ENCODE measurements at regions not wholly inside any gene's neighbourhood (a gene's known extent, or its start where the extent isn't known, plus 50 kb on each side); places are given as distances from the start of the nearest gene placed in this dataset.

DNA sequence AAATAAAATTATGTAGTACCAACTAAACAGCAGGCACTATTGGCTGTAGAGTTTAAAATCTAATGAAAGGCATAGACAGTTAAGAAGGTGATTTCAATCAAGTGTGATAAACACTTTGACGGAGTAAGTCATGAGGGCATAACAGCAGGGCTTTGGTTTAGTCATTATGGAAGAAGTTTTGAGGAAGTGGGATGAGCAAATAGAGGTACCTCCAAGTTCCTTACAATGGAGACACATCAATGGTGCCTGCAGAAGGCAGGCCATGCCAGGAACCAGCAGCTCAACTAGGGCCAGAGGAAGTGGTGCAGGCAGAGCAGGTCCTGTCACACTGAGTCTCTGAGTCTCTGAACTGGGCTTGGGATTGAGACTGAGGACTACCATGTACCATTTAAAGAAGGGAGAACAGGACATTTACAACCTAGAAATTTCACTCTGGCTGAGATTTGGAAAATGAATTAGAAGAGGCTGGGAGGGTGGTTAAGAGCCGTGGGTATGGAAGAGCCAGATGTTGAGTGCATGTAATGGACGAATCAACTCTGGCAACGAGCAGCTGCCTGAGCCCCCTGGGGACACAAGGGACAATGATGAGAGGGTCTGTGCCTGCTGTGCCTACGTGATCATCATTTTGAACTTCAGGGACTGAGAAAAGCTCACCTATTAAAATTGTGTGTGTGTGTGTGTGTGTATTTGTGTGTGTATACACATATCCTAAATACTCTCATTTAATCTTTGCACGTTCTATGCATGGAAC is 208.7 kb upstream of the POM121L12 start:
- no peak for TF ChIP-seq CTCF (IDR thresholded peaks at IDR 0.05)
- no peak for TF ChIP-seq POLR2A (IDR thresholded peaks at IDR 0.05)

Data from right lobe of liver (tissue), 4 donors.